Nephron (organoid): ENCODE measurements at regions not wholly inside any gene's neighbourhood (a gene's known extent, or its start where the extent isn't known, plus 50 kb on each side); places are given as distances from the start of the nearest gene placed in this dataset.

Experiments used
- H3K27ac Mint-ChIP-seq, 3 experiments: 2 replicates each; pipeline ENCODE4 v1.8.0; 2020; ENCODE audit warnings: mixed read lengths in 3 of 3, mild to moderate bottlenecking in 2 of 3, moderate library complexity in 1 of 3
- H3K27me3 Mint-ChIP-seq: 2 replicates; pipeline ENCODE4 v1.8.0; 2021; ENCODE audit warnings: low read depth, mild to moderate bottlenecking, moderate library complexity, mixed read lengths
- H3K36me3 Mint-ChIP-seq: 2 replicates; pipeline ENCODE4 v1.8.0; 2020; ENCODE audit warnings: low read depth, mixed read lengths
- H3K4me1 Mint-ChIP-seq: 2 replicates; pipeline ENCODE4 v1.8.0; 2020; ENCODE audit warnings: mixed read lengths
- H3K4me3 Mint-ChIP-seq, 3 experiments: 2 replicates each; pipeline ENCODE4 v1.8.0; 2020; ENCODE audit warnings: mild to moderate bottlenecking in 3 of 3, mixed read lengths in 3 of 3, moderate library complexity in 2 of 3
- H3K9me3 Mint-ChIP-seq: 2 replicates; pipeline ENCODE4 v1.8.0; 2020; ENCODE audit warnings: mixed read lengths
- CTCF ChIP-seq, 3 experiments: fragments of 200-600 bp; sonication (generic); IDR thresholded peaks; one replicate each; pipeline ENCODE4 v1.5.0; 2021; ENCODE audit warnings: antibody characterized with exemption in 3 of 3; ENCODE audit not compliant: unreplicated experiment in 3 of 3

- Mint-ChIP-seq H3K4me1 (peaks cover 11% of the 10 kb centered on the region), H3K4me3 (no peak overlapping the region), H3K9me3 (no peaks in the 10 kb centered on the region), H3K27me3 (peaks cover 4% of the 10 kb centered on the region), H3K36me3 (no peaks in the 10 kb centered on the region), H3K27ac (no peak overlapping the region)
- TF ChIP-seq CTCF (IDR thresholded peaks at IDR 0.05; ENCODE audit: unreplicated experiment in 3 of 3) = no peak
These were observed 764.5 kb upstream of the ADAMTS16 start for GRCh38 chr5:4375640-4376039.

DNA sequence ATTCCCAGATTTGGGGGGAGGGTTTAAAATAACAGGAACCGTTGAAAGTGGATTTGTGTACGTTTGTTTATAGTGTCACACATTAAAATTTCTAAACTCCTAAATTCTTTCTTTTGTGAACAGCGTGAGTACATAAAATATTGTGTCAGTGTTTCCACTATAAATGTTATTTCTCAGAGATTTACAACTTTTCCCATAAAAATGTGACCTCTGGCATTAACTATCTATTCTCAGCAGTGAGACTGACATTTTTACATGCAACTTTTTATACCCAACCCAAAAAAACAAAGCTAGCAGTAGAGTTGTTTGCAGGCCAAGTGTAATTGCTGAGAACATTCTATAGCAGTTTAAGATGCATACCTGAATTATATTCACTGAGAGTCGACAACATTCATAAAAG is 757.0 kb upstream of the ADAMTS16 start:
- no peaks in the 10 kb centered on the region for H3K27me3 Mint-ChIP-seq
- H3K9me3 Mint-ChIP-seq = no peaks in the 10 kb centered on the region
- H3K4me3 Mint-ChIP-seq = no peak overlapping the region
- H3K4me1 Mint-ChIP-seq = peaks cover 12% of the 10 kb centered on the region
- TF ChIP-seq CTCF (IDR thresholded peaks at IDR 0.05; ENCODE audit: unreplicated experiment in 3 of 3) = no peak
- H3K36me3 Mint-ChIP-seq = no peaks in the 10 kb centered on the region
- H3K27ac Mint-ChIP-seq = peak overlapping the region in 1 of 3 experiments; percentile 83

- Mint-ChIP-seq H3K27me3 (no peaks in the 10 kb centered on the region), H3K4me3 (no peak overlapping the region), H3K27ac (peak overlapping the region in 1 of 3 experiments; percentile 83), H3K4me1 (peaks cover 12% of the 10 kb centered on the region), H3K36me3 (no peaks in the 10 kb centered on the region), H3K9me3 (peaks cover 1% of the 10 kb centered on the region)
- TF ChIP-seq CTCF (IDR thresholded peaks at IDR 0.05; ENCODE audit: unreplicated experiment in 3 of 3) = no peak
These were observed 756.5 kb upstream of the ADAMTS16 start for GRCh38 chr5:4383518-4384198.

DNA sequence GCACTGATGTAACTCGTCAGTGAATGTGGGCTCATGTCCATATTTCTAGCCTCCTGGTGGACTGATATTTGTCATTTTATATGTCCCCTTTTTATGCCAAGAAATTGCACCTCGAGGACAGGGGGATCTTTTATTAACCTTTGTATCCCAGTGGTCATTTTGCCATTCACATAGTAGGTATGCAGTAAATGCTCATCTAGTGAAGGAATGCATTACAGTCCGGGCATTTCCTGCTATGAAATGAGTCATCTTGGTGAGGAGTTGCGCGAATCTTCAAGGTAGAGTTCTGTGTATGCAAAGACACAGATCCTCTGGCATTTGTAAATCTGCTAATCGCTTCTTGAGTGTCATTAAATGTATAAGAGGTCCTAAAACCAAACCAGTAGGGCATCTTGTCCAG is 755.5 kb upstream of the ADAMTS16 start:
- Mint-ChIP-seq H3K4me3 (no peak overlapping the region), H3K36me3 (no peaks in the 10 kb centered on the region), H3K27ac (no peak overlapping the region), H3K4me1 (peaks cover 12% of the 10 kb centered on the region), H3K9me3 (peaks cover 7% of the 10 kb centered on the region), H3K27me3 (no peaks in the 10 kb centered on the region)
- TF ChIP-seq CTCF (IDR thresholded peaks at IDR 0.05; ENCODE audit: unreplicated experiment in 3 of 3) = no peak

DNA sequence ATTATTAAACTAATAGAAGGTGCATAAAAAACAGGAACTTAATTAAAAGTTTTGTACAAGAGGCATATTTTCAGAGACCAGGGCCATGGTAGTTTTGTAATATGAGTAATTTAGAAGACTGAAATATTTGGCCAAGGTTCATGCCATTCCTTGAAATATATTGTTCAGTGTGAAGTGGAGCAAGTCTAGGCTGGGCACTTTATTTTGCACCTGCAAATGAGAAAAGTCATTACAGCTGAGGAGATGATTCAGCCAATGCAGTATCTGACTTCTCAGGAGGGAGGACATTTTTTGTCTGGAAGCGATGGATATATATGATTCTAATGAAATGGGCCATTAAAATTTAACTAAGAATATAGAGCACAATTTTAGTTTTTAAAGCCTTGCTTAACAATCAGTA is 754.0 kb upstream of the ADAMTS16 start:
- Mint-ChIP-seq H3K27me3 (no peaks in the 10 kb centered on the region), H3K36me3 (no peaks in the 10 kb centered on the region), H3K4me3 (no peak overlapping the region), H3K27ac (no peak overlapping the region), H3K9me3 (peaks cover 7% of the 10 kb centered on the region), H3K4me1 (peaks cover 12% of the 10 kb centered on the region)
- TF ChIP-seq CTCF (IDR thresholded peaks at IDR 0.05; ENCODE audit: unreplicated experiment in 3 of 3) = no peak

- Mint-ChIP-seq H3K9me3 (peaks cover 11% of the 10 kb centered on the region), H3K4me1 (peaks cover 12% of the 10 kb centered on the region), H3K27me3 (no peaks in the 10 kb centered on the region), H3K27ac (no peak overlapping the region), H3K36me3 (no peaks in the 10 kb centered on the region), H3K4me3 (no peak overlapping the region)
- no peak for TF ChIP-seq CTCF (IDR thresholded peaks at IDR 0.05; ENCODE audit: unreplicated experiment in 3 of 3)
These were observed 752.8 kb upstream of the ADAMTS16 start for GRCh38 chr5:4387290-4387689.
